A549 (cell line): ENCODE measurements at regions not wholly inside any gene's neighbourhood (a gene's known extent, or its start where the extent isn't known, plus 50 kb on each side); places are given as distances from the start of the nearest gene placed in this dataset.
"Not testable (repeated sequence)": the region's sequence is repeated elsewhere in the genome, so short reads cannot be mapped to it uniquely, and the experiment has no call there.

ENCODE experiments used
- CBX8 ChIP-seq: fragments of 200-600 bp; sonication (generic); IDR thresholded peaks from 2 replicates; pipeline ENCODE4 v1.6.1; 2016
- CEBPB ChIP-seq, 2 experiments: fragments of >200 bp in 1 of 2; sonication (Bioruptor Twin) in 1 of 2; formaldehyde crosslinking in 1 of 2; IDR thresholded peaks; 2 replicates each; pipeline ENCODE4 v1.6.1; 2012 to 2016
- CTCF ChIP-seq: fragments of >200 bp; sonication (Bioruptor Twin); formaldehyde crosslinking; IDR thresholded peaks from 3 replicates; pipeline ENCODE4 v1.5.1; 2016
- EHMT2 ChIP-seq: fragments of 200-600 bp; sonication (generic); IDR thresholded peaks from 2 replicates; pipeline ENCODE4 v1.6.1; 2016; ENCODE audit warnings: antibody characterized with exemption, low read depth, mild to moderate bottlenecking, moderate library complexity
- HEYL ChIP-seq: fragments of 250-450 bp; sonication (Bioruptor Pico); IDR thresholded peaks from 2 replicates; pipeline ENCODE4 v1.8.0; 2021; ENCODE audit warnings: mild to moderate bottlenecking, moderate library complexity
- MAFK ChIP-seq: fragments of 450-650 bp; IDR thresholded peaks from 2 replicates; pipeline ENCODE4 v1.6.1; 2014; ENCODE audit not compliant: partially characterized antibody
- RFX5 ChIP-seq: fragments of 450-650 bp; IDR thresholded peaks from 2 replicates; pipeline ENCODE4 v1.7.1; 2014; ENCODE audit warnings: antibody characterized with exemption, mild to moderate bottlenecking, moderate library complexity

GRCh38 chr2:143991596-143991995, 528.3 kb downstream of the ZEB2 start:
- TF ChIP-seq CEBPB (IDR thresholded peaks at IDR 0.05); CTCF; MAFK; RFX5; HEYL (CRISPR knock-in tag); EHMT2; CBX8: not testable (repeated sequence)
